ENCODE measurements at regions not wholly inside any gene's neighbourhood (a gene's known extent, or its start where the extent isn't known, plus 50 kb on each side); places are given as distances from the start of the nearest gene placed in this dataset.

- DNase-seq: no peak
These were observed 282.1 kb upstream of the BMP2 start for GRCh38 chr20:6485351-6485750.

GRCh38 chr20:6483727-6484126 lies 283.8 kb upstream of the BMP2 start:
- no peak for DNase-seq

DNA sequence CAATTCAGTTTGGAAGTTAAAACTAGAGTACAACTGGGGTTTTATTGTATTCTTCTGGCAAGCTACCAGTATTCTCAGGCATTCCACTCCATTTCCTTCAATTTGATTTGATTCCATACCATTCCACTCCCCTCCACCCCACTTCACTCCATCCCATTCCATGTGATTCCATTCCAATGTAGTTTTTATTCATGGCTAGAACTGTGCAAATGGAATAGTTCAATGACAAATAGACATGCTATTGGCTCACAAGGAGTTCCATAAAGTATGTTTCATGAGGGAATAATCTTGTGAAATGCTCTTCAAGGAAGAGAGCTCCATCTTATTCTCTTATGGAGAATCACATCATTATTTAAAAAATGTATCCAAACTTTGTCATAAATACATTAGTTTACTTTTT lies 285.0 kb upstream of the BMP2 start:
- DNase-seq: no peak

- DNase-seq: no peak
These were observed 286.9 kb upstream of the BMP2 start for GRCh38 chr20:6480328-6481200.

DNA sequence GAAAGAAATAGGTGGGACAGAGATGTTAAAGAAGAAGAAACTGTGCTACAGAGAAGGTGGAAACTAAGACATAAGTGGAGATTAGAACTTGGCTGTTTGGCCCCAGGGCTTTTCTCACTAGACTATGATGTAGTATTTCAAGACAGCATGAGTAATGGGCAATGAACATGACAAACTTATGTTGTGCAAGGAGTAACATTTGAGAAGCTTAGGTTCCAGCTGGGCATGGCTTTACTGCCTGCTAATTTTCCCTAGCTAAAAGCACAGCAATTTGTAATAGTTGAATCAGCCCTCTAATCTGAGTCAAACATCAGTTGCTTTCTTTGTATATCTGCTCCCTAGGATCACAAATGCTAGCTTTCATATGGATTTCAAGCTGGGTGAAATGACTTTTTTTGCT lies 294.3 kb upstream of the BMP2 start:
- no peak for DNase-seq

- no peak for DNase-seq
These were observed 295.6 kb upstream of the BMP2 start for GRCh38 chr20:6471871-6472270.

DNA sequence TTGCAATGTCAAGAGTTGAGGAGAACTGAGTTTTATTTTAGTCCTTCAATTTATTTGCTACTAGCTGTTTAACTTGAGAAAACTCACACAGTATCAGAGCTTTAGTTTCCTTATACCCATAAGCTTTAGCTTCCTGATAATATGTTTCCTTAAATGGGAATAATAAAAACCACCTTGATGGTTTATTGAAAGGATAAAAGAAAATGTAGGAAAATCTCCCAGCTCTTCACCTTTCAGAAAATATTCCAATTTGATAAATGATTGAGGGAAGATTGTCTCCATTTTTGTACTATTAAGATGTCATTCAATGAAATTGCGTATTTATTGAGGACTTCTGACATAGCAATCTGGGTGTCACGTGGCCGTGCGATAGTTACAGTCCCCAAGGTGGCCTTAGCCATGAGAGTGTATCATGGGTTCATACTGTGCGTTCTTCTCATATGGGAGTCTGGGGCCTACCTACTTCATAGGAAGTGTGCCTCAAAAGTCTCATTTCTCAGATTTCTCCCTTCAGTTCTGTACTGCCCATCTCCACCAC lies 296.3 kb upstream of the BMP2 start:
- DNase-seq: no peak

GRCh38 chr20:6469695-6470094 lies 297.8 kb upstream of the BMP2 start:
- no peak for DNase-seq

- DNase-seq: no peak
These were observed 298.9 kb upstream of the BMP2 start for GRCh38 chr20:6468423-6469116.

- no peak for DNase-seq
These were observed 299.9 kb upstream of the BMP2 start for GRCh38 chr20:6467562-6467961.

DNA sequence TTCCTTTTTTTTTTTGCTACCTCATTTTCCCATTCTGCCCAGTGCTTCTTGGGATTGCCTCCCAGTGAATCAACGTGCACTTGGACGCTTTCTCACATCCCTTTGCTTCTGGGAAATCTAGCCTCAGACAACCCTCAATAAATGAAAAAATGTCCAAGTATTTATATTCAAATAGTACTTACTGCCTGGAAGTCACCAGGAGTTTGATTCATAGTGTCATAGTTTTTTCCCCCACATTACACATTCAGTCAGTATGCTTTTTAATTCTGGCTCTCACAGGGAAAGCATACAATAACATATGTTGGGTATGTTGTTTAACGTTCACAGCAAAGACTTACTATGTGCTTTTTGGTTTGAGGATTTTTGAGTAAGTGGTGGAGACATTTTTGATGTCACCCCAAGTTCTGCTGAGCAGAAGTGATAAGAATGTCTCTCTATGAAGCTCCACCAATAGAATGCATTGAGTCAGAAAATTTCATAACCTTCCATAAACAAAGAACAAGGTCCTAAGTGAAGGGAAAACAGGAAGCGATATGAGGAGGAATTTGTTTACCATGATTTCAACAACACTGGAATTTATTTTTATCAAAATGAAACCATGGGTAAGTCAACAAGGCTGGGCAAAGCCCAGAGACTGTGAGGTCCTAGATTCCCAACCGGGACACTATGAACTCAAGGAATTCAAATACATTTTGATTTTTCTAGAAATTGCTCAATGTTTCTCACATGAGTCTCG lies 301.2 kb upstream of the BMP2 start:
- no peak for DNase-seq

DNA sequence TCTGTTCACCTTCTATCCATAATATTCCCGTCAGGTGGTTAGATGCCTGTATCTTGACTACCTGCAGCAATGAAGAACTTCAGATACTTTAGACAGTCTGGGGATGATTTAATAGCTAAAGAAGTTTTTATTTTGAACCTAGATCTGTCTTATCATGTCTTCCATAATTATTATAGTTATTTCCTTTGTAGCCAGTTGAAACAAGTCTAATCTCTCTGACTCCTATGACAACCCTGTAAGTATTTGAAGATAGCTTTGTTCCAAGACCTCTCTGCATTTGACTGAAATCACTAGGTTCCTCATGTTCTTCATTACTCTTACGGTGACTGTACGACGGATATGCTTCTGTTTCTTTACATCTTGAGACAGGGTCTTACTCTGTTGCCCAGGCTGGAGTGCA lies 316.6 kb upstream of the BMP2 start:
- no peak for DNase-seq

GRCh38 chr20:6440443-6440799 lies 317.6 kb upstream of the FERMT1 start:
- no peak for DNase-seq

DNA sequence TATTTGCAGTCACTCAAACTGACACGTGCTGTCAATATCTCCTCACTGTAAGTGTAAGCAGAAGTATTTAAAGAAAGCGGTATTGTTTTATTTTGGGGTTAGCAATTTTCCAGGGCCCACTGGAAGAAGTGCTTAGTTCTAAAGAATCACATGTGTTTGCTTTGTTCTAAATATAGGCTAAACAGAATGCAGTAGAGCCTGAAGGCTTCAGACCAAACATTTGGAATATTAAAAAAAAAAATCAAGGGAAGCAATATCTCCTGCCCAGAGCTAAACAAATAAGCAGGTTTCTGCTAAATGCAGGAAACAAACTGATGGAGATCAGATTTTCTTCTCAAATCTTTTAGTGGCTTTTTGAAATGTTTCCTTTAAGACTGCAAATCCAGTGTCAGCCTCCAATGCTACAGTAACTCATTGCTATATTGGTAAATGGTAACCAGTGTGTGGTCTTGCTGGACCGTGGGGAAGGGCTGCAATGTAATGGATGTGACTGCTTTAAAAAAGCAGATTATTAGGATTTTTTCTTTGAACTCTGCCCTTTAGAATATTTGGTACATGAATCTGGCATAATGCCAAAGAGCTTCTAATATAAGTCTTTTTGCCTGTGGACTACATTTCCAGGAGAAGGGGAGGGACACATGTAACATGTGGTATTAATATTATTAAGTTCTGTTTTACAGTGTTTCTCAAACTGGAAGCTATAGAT lies 317.1 kb upstream of the FERMT1 start:
- DNase-seq: no peak

GRCh38 chr20:6434131-6434530 lies 311.3 kb upstream of the FERMT1 start:
- DNase-seq: no peak

DNA sequence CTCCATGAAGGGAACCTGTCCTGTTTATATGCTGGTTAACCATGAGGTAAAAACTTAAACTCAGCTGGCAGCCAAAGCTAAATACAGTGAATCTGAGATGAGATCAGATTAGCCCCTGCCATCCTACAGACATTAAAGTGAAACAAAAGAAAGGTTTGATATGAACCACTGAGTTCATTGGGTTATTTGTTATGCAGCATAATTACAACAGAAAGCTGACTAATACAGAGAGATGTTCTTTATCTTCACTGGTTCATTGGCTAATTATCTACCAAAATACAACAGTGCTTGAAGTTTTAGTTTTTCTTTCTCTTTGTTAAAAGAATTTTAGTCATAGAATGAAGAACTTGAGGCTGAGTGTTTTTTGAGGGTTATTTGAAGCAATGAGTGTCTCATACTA lies 307.6 kb upstream of the FERMT1 start:
- no peak for DNase-seq

DNA sequence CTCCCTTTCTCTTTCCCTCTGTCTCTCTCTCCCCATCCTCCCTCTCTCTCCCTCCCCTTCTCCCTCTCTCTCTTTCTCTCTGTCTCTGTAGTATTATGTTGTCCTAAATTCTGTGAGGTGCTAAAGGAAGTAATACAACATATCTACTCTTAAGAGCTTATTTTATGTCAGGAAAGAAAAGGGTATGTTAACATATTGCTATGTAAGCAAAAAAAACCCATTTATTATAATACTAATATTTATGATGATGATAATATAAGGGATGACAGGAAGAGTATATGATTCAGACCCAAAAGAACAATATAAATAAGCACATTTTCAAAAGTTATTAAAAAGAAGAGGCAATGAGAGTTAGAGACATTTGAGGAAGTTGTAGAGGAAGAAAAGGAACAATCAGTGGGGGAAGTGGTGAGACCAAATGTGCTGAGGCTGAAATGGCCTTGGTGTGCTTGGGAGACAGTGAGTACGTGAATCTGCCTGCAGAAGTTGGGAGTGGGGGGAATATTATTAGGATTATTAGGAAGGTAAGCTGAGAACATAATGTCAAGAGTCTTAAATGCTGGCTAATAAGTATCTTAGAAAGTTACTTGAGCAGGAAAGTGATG lies 303.6 kb upstream of the FERMT1 start:
- no peak for DNase-seq

GRCh38 chr20:6421321-6422248 lies 298.8 kb upstream of the FERMT1 start:
- DNase-seq: no peak

GRCh38 chr20:6420336-6420735 lies 297.5 kb upstream of the FERMT1 start:
- DNase-seq: no peak

DNA sequence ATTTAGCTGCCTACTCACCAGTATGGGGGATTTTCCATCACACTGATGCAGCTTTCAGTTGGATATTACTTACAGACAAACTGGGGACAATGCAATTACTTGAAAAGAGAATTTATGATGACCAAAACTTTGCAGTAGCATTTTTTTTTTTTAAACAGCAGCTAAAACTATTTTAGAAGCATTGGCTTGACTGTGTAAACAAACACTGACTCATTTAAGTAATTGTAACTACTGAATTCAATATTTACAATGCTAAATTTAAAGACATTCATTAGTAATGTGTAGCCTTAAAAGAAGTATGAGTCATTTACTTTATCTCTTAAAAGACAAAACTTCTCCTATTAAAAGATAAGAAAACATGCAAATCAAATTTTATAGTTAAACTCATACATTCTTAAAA lies 295.9 kb upstream of the FERMT1 start:
- DNase-seq: no peak

- no peak for DNase-seq
These were observed 293.5 kb upstream of the FERMT1 start for GRCh38 chr20:6416371-6416770.
